ENCODE measurements at regions not wholly inside any gene's neighbourhood (a gene's known extent, or its start where the extent isn't known, plus 50 kb on each side); places are given as distances from the start of the nearest gene placed in this dataset.
A peak's percentile ranks its signal among the peaks of the same experiment; 100 is the strongest.

GRCh38 chr18:29196307-29196706 is 1019.4 kb upstream of the CDH2 start:
- no peak for DNase-seq (ENCODE audit: low read depth, low spot score)
- TF ChIP-seq CTCF (IDR thresholded peaks at IDR 0.05; ENCODE audit: low read depth, low read length), result no peak
- H3K9me3 ChIP-seq (ENCODE audit: control insufficient read depth, insufficient read depth, low read length), result no peaks in the 10 kb centered on the region
- no peak overlapping the region for H3K4me3 ChIP-seq (ENCODE audit: low read depth, low read length)
- ChIA-PET POLR2A (no interaction called here), CTCF (no interaction called here)
- no peak overlapping the region for H3K27ac ChIP-seq (ENCODE audit: low read depth, low read length)
- H3K27me3 ChIP-seq (ENCODE audit: control insufficient read depth, insufficient read depth, low read length), result no peaks in the 10 kb centered on the region

- ChIA-PET CTCF (interaction anchor here (0.6 to 1.1 kb wide), 4 partner anchors 13 to 1087 kb away, joined by 3 read pairs; no protein-coding TSS in a partner anchor), POLR2A (interaction anchor here (1.2 kb wide), 1 partner anchor 10 kb away, joined by 3 read pairs; no protein-coding TSS in a partner anchor)
- Histone ChIP-seq H3K4me3 (ENCODE audit: low read depth, low read length) (no peak overlapping the region), H3K27me3 (ENCODE audit: control insufficient read depth, insufficient read depth, low read length) (no peaks in the 10 kb centered on the region), H3K9me3 (ENCODE audit: control insufficient read depth, insufficient read depth, low read length) (no peaks in the 10 kb centered on the region), H3K27ac (ENCODE audit: low read depth, low read length) (no peak overlapping the region)
- peak; percentile 6 for DNase-seq (ENCODE audit: low read depth, low spot score)
- TF ChIP-seq CTCF (IDR thresholded peaks at IDR 0.05; ENCODE audit: low read depth, low read length), result peak; percentile 47
Observed at GRCh38 chr18:29191263-29191662, 1014.3 kb upstream of the CDH2 start.

- TF ChIP-seq CTCF (IDR thresholded peaks at IDR 0.05; ENCODE audit: low read depth, low read length), result no peak
- ChIA-PET CTCF (no interaction called here), POLR2A (no interaction called here)
- Histone ChIP-seq H3K27ac (ENCODE audit: low read depth, low read length) (no peak overlapping the region), H3K4me3 (ENCODE audit: low read depth, low read length) (no peak overlapping the region), H3K27me3 (ENCODE audit: control insufficient read depth, insufficient read depth, low read length) (no peaks in the 10 kb centered on the region), H3K9me3 (ENCODE audit: control insufficient read depth, insufficient read depth, low read length) (no peaks in the 10 kb centered on the region)
- DNase-seq (ENCODE audit: low read depth, low spot score), result no peak
Observed at GRCh38 chr18:29188760-29189159, 1011.8 kb upstream of the CDH2 start.

- POLR2A ChIA-PET, result no interaction called here
- Histone ChIP-seq H3K27me3 (ENCODE audit: control insufficient read depth, insufficient read depth, low read length) (no peaks in the 10 kb centered on the region), H3K27ac (ENCODE audit: low read depth, low read length) (no peak overlapping the region), H3K9me3 (ENCODE audit: control insufficient read depth, insufficient read depth, low read length) (no peaks in the 10 kb centered on the region), H3K4me3 (ENCODE audit: low read depth, low read length) (no peak overlapping the region)
- CTCF ChIA-PET, result interaction anchor here (0.6 kb wide), 1 partner anchor 650 kb away, joined by 4 read pairs; no protein-coding TSS in a partner anchor
- TF ChIP-seq CTCF (IDR thresholded peaks at IDR 0.05; ENCODE audit: low read depth, low read length), result no peak
- no peak for DNase-seq (ENCODE audit: low read depth, low spot score)
Observed at GRCh38 chr18:29185801-29186200, 1008.9 kb upstream of the CDH2 start.

- no peak overlapping the region for H3K4me3 ChIP-seq (ENCODE audit: low read depth, low read length)
- no peaks in the 10 kb centered on the region for H3K27me3 ChIP-seq (ENCODE audit: control insufficient read depth, insufficient read depth, low read length)
- H3K27ac ChIP-seq (ENCODE audit: low read depth, low read length), result no peak overlapping the region
- POLR2A ChIA-PET, result no interaction called here
- H3K9me3 ChIP-seq (ENCODE audit: control insufficient read depth, insufficient read depth, low read length), result no peaks in the 10 kb centered on the region
- CTCF ChIA-PET, result no interaction called here
- DNase-seq (ENCODE audit: low read depth, low spot score), result no peak
- no peak for TF ChIP-seq CTCF (IDR thresholded peaks at IDR 0.05; ENCODE audit: low read depth, low read length)
Observed at GRCh38 chr18:29184654-29185053, 1007.7 kb upstream of the CDH2 start.

Data from AG04450 (cell line).